Trophoblast cell (in vitro differentiated cells and primary cell): ENCODE measurements at regions not wholly inside any gene's neighbourhood (a gene's known extent, or its start where the extent isn't known, plus 50 kb on each side); places are given as distances from the start of the nearest gene placed in this dataset.

Source experiments
- DNase-seq, 2 donors: peaks; one replicate each; pipeline ENCODE4 v3.0.0-alpha.2; 2016
- H2AFZ ChIP-seq: 2 replicates; pipeline ENCODE4 v1.6.1; 2013; ENCODE audit warnings: low read length, moderate library complexity, mild to moderate bottlenecking; ENCODE audit not compliant: insufficient read depth, poor library complexity
- H2AK5ac ChIP-seq: 2 replicates; pipeline ENCODE4 v1.6.1; 2013; ENCODE audit warnings: mild to moderate bottlenecking, low read length
- H2BK120ac ChIP-seq: 2 replicates; pipeline ENCODE4 v1.6.1; 2013; ENCODE audit warnings: low read length, mild to moderate bottlenecking, moderate library complexity; ENCODE audit not compliant: insufficient read depth, poor library complexity
- H2BK12ac ChIP-seq: 2 replicates; pipeline ENCODE4 v1.6.1; 2013; ENCODE audit warnings: mild to moderate bottlenecking, low read length, moderate library complexity
- H2BK5ac ChIP-seq: 2 replicates; pipeline ENCODE4 v1.6.1; 2013; ENCODE audit warnings: low read length, low read depth, moderate library complexity, mild to moderate bottlenecking; ENCODE audit not compliant: poor library complexity
- H3K14ac ChIP-seq: 2 replicates; pipeline ENCODE4 v1.6.1; 2013; ENCODE audit warnings: mild to moderate bottlenecking, low read length
- H3K18ac ChIP-seq: 2 replicates; pipeline ENCODE4 v1.6.1; 2013; ENCODE audit warnings: mild to moderate bottlenecking, low read length
- H3K23ac ChIP-seq: 2 replicates; pipeline ENCODE4 v1.6.1; 2013; ENCODE audit warnings: low read length
- H3K27ac ChIP-seq: 2 replicates; pipeline ENCODE4 v1.5.1; 2013; ENCODE audit warnings: low read depth, mild to moderate bottlenecking, inconsistent platforms, low read length, moderate library complexity
- H3K27me3 ChIP-seq: 2 replicates; pipeline ENCODE4 v1.6.1; 2013; ENCODE audit warnings: inconsistent platforms, mild to moderate bottlenecking, low read length, moderate library complexity; ENCODE audit not compliant: insufficient read depth
- H3K36me3 ChIP-seq, 2 experiments: 1 replicate in 1 of 2; 2 replicates in 1 of 2; pipeline ENCODE4 v1.6.1; 2013; ENCODE audit warnings: low read length in 2 of 2, mild to moderate bottlenecking in 2 of 2, moderate library complexity in 1 of 2; ENCODE audit not compliant: insufficient read depth in 2 of 2, control insufficient read depth in 1 of 2
- H3K4ac ChIP-seq: 2 replicates; pipeline ENCODE4 v1.6.1; 2013; ENCODE audit warnings: low read depth, mild to moderate bottlenecking, low read length, moderate library complexity
- H3K4me1 ChIP-seq, 2 experiments: 1 replicate in 1 of 2; 2 replicates in 1 of 2; pipeline ENCODE4 v1.6.1; 2013; ENCODE audit warnings: low read length in 2 of 2, mild to moderate bottlenecking in 2 of 2, moderate library complexity in 1 of 2; ENCODE audit not compliant: insufficient read depth in 2 of 2, control insufficient read depth in 1 of 2
- H3K4me2 ChIP-seq: 2 replicates; pipeline ENCODE4 v1.6.1; 2013; ENCODE audit warnings: inconsistent platforms, mild to moderate bottlenecking, low read length, moderate library complexity
- H3K4me3 ChIP-seq: 2 replicates; pipeline ENCODE4 v1.5.1; 2013; ENCODE audit warnings: mild to moderate bottlenecking, low read depth, low read length, inconsistent platforms
- H3K79me1 ChIP-seq: one replicate; pipeline ENCODE4 v1.6.1; 2013; ENCODE audit warnings: low read length
- H3K79me2 ChIP-seq: 2 replicates; pipeline ENCODE4 v1.6.1; 2013; ENCODE audit warnings: low read length, mild to moderate bottlenecking; ENCODE audit not compliant: control insufficient read depth, insufficient read depth, poor library complexity
- H3K9ac ChIP-seq: 2 replicates; pipeline ENCODE4 v1.6.1; 2013; ENCODE audit warnings: mild to moderate bottlenecking, low read length
- H3K9me3 ChIP-seq: 2 replicates; pipeline ENCODE4 v1.6.1; 2013; ENCODE audit warnings: low read depth, mild to moderate bottlenecking, control low read depth, inconsistent platforms, low read length; ENCODE audit not compliant: insufficient read depth
- H4K12ac ChIP-seq: 2 replicates; pipeline ENCODE4 v1.6.1; 2013; ENCODE audit warnings: low read depth, mild to moderate bottlenecking, low read length, moderate library complexity
- H4K8ac ChIP-seq: 2 replicates; pipeline ENCODE4 v1.6.1; 2013; ENCODE audit warnings: low read depth, mild to moderate bottlenecking, low read length, moderate library complexity
- H4K91ac ChIP-seq: one replicate; pipeline ENCODE4 v1.6.1; 2013; ENCODE audit warnings: low read depth, mild to moderate bottlenecking, low read length, moderate library complexity
- WGBS: extraction: QIAGEN DNeasy Blood & Tissue Kit; methylation state at CpG from one replicate; pipeline ENCODE4 v1.1.7; 2013; ENCODE audit warnings: missing lambda C conversion rate; ENCODE audit not compliant: insufficient read length, insufficient coverage; ENCODE audit errors: extremely low coverage; 5-methylcytosine and 5-hydroxymethylcytosine counted together

DNA sequence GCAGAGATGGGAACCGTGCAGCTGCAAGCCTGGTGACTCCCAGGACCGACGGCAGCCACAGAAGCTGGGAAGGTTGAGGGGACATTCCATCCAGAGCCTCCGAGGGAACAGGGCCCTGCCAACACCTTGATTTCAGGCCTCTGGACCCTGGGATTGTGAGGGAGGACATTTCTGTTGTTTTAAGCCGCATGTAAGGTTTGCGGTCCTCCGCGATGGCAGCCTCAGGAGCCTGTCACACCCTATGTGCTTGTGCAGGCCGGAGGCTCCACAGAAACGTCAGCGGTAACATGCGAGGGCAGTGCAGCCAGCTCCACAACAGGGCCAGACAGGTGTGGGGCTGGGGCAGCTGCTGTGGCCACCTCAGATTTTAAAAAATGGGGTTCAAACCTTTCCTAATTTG, 144.7 kb upstream of the SHH start:
- no peak overlapping the region for H3K4ac ChIP-seq
- no peak overlapping the region for H4K91ac ChIP-seq
- H4K12ac ChIP-seq: no peak overlapping the region
- H2BK5ac ChIP-seq: no peak overlapping the region
- H3K4me3 ChIP-seq: no peak overlapping the region
- no peak overlapping the region for H2BK120ac ChIP-seq
- no peak overlapping the region for H2AK5ac ChIP-seq
- no CpG with 5 or more reads among the region's 12 CpGs for WGBS
- no peaks in the 10 kb centered on the region for H3K27me3 ChIP-seq
- H2AFZ ChIP-seq: no peak overlapping the region
- peaks cover 10% of the 10 kb centered on the region for H3K9me3 ChIP-seq
- no peak overlapping the region for H3K27ac ChIP-seq
- no peak overlapping the region for H3K23ac ChIP-seq
- H3K4me1 ChIP-seq: peaks cover 0 to 2% of the 10 kb centered on the region in 2 experiments
- no peak overlapping the region for H4K8ac ChIP-seq
- no peak overlapping the region for H2BK12ac ChIP-seq
- H3K4me2 ChIP-seq: no peak overlapping the region
- H3K79me2 ChIP-seq: no peaks in the 10 kb centered on the region
- DNase-seq: no peak
- no peak overlapping the region for H3K18ac ChIP-seq
- H3K36me3 ChIP-seq: no peaks in the 10 kb centered on the region
- no peak overlapping the region for H3K9ac ChIP-seq
- H3K14ac ChIP-seq: no peak overlapping the region
- H3K79me1 ChIP-seq: no peaks in the 10 kb centered on the region

DNA sequence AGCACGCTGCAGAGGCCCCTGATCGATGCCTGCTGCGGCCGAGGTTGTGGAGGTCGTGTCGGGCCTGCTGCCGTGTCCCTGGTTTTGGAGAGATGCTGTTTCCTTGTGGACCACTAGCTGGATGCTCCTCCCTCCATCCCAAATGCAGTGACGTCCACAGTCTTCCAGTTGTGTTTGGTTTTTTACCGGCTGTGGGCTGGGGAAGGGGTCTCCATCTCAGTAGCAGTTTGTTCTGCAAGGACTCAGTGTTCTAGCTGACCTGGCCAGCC, 143.0 kb upstream of the SHH start:
- H2AK5ac ChIP-seq: no peak overlapping the region
- no peak overlapping the region for H3K4me3 ChIP-seq
- no peak overlapping the region for H2BK120ac ChIP-seq
- H4K8ac ChIP-seq: no peak overlapping the region
- H3K4ac ChIP-seq: no peak overlapping the region
- no peak for DNase-seq
- no peak overlapping the region for H4K91ac ChIP-seq
- H2AFZ ChIP-seq: no peak overlapping the region
- no peak overlapping the region for H4K12ac ChIP-seq
- H2BK5ac ChIP-seq: no peak overlapping the region
- no peaks in the 10 kb centered on the region for H3K79me2 ChIP-seq
- H3K4me2 ChIP-seq: no peak overlapping the region
- H3K79me1 ChIP-seq: no peaks in the 10 kb centered on the region
- no peak overlapping the region for H3K23ac ChIP-seq
- no peak overlapping the region for H3K18ac ChIP-seq
- no peak overlapping the region for H3K9ac ChIP-seq
- no peak overlapping the region for H3K27ac ChIP-seq
- WGBS: no CpG with 5 or more reads among the region's 9 CpGs
- H3K4me1 ChIP-seq: peaks cover 0 to 9% of the 10 kb centered on the region in 2 experiments
- no peaks in the 10 kb centered on the region for H3K27me3 ChIP-seq
- peaks cover 14% of the 10 kb centered on the region for H3K9me3 ChIP-seq
- no peak overlapping the region for H2BK12ac ChIP-seq
- H3K14ac ChIP-seq: no peak overlapping the region
- no peaks in the 10 kb centered on the region for H3K36me3 ChIP-seq

DNA sequence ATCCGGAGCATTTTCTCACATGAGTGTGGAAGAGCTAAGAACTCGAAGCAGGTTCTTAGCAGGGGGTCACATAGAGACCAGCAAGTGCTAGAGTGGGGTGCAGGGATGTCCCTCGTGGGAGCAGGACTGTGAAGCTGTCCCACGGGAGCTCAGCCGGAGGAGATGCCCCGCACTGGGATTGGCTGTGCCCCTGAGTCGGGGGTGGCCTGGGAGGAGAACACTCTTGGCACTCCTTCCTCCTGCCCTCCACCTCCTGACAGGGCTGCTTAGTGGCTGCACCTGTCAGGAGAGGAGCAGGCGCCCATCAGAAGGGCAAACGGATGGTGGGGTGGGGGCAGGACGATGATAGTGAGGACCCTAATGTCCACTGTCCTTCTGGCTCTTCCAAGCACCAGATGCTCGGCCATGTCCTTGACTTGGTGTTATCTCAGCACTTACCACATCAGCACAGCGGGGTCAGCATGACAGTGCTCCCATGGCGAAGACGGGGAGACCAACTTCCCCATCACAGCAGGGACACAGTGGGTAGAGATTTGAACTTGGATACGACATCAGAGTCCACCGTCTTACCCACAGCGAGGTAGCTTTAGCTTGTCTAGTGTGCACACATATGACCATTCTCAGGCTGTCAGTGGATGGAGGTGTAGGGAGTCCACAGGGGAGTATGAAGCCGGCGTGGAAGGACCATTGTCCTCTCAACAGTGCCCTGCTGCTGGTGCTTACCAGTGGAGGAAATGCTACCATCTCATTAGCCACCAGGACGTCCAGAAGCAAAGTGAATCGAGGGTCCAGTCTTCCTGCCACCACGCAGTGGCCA, 142.5 kb upstream of the SHH start:
- Histone ChIP-seq H2AK5ac (no peak overlapping the region), H3K4me3 (peak overlapping the region; percentile 44), H3K23ac (no peak overlapping the region), H3K79me1 (no peaks in the 10 kb centered on the region), H4K12ac (no peak overlapping the region), H3K4me2 (no peak overlapping the region), H2BK120ac (no peak overlapping the region), H3K36me3 (no peaks in the 10 kb centered on the region), H3K9me3 (peaks cover 14% of the 10 kb centered on the region), H2BK5ac (no peak overlapping the region), H3K18ac (no peak overlapping the region), H3K27ac (no peak overlapping the region), H4K91ac (no peak overlapping the region), H4K8ac (no peak overlapping the region), H3K79me2 (no peaks in the 10 kb centered on the region), H2AFZ (no peak overlapping the region), H3K14ac (no peak overlapping the region), H3K27me3 (no peaks in the 10 kb centered on the region), H2BK12ac (no peak overlapping the region), H3K4ac (no peak overlapping the region), H3K9ac (no peak overlapping the region), H3K4me1 (peaks cover 0 to 9% of the 10 kb centered on the region in 2 experiments)
- no peak for DNase-seq
- no CpG with 5 or more reads among the region's 22 CpGs for WGBS

DNA sequence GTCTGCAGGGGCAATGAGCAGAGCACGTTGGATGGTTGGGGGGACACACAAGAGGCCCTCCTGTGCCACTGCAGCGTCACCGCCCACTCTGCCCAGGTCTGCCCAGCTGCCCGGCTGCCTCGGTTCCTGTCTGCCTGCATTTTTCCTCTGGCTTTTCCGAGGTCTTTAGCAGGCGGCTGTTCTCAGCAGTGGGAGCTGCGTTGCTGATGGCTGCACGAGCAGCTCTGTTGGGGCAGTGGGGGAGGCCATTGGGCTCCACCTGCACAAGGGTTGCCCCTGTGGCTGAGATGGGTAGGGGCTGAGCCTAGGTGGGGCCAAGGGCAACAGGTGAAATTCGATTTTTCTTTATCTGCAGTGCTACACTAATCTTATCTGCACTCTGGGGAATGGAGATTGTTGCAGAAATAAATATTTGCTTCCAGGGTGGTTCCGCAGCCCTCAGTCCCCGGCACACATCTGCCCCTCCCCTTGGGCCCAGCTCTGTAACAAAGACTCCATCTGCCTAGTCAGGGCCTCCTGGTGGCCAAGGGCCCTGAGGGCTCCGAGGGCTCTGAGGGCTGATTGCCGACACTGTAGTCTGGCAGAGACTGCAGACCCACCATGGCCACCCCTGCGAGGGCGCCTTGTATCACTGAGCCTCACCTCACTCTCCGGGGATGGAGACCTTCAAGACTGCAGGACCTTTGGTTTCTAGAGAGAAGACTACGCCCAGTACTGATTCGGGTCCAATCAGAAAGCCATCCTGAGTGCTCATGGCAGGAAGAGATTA, 141.7 kb upstream of the SHH start:
- Histone ChIP-seq H2AK5ac (no peak overlapping the region), H4K8ac (no peak overlapping the region), H4K12ac (no peak overlapping the region), H3K9ac (no peak overlapping the region), H3K4me3 (no peak overlapping the region), H3K9me3 (peaks cover 14% of the 10 kb centered on the region), H3K79me2 (no peaks in the 10 kb centered on the region), H2BK12ac (no peak overlapping the region), H3K14ac (no peak overlapping the region), H2BK5ac (no peak overlapping the region), H3K4me2 (no peak overlapping the region), H3K27ac (no peak overlapping the region), H3K27me3 (no peaks in the 10 kb centered on the region), H3K23ac (no peak overlapping the region), H4K91ac (no peak overlapping the region), H3K18ac (no peak overlapping the region), H3K79me1 (no peaks in the 10 kb centered on the region), H3K4me1 (peaks cover 0 to 9% of the 10 kb centered on the region in 2 experiments), H3K36me3 (no peaks in the 10 kb centered on the region), H2AFZ (no peak overlapping the region), H3K4ac (no peak overlapping the region), H2BK120ac (no peak overlapping the region)
- no CpG with 5 or more reads among the region's 19 CpGs for WGBS
- peak in 1 of 2 donors; percentile 45 for DNase-seq
